HepG2 (cell line): ENCODE measurements at regions not wholly inside any gene's neighbourhood (a gene's known extent, or its start where the extent isn't known, plus 50 kb on each side); places are given as distances from the start of the nearest gene placed in this dataset.

Source experiments
- TF ChIP-seq, protein P1 (sequence below): sonication (generic); formaldehyde crosslinking; IDR thresholded peaks from 2 replicates; pipeline ENCODE4 v1.4.0; 2020; ENCODE audit warnings: missing genetic modification reagents

DNA sequence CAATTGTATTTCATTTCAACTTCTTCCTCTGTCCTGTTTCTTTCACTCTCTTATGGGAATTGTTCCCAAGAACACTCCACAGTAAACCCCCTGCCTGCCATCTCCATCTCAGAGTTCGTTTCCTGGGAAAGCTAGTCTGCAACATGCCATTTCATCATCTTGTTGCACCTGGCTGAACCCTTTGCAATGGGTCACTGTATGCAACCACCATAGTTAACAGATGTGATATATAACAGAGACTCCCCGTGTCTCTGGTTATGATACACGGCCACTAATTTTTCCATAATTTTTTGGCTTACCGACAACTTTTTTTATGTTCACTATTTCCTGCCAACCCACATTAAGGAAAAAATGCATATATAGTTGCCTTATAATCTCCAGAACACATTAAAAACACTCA is 95.5 kb downstream of the CHST2 start (continued):
- TF ChIP-seq, protein P1, sequence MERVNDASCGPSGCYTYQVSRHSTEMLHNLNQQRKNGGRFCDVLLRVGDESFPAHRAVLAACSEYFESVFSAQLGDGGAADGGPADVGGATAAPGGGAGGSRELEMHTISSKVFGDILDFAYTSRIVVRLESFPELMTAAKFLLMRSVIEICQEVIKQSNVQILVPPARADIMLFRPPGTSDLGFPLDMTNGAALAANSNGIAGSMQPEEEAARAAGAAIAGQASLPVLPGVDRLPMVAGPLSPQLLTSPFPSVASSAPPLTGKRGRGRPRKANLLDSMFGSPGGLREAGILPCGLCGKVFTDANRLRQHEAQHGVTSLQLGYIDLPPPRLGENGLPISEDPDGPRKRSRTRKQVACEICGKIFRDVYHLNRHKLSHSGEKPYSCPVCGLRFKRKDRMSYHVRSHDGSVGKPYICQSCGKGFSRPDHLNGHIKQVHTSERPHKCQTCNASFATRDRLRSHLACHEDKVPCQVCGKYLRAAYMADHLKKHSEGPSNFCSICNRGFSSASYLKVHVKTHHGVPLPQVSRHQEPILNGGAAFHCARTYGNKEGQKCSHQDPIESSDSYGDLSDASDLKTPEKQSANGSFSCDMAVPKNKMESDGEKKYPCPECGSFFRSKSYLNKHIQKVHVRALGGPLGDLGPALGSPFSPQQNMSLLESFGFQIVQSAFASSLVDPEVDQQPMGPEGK (CRISPR knock-in tag): no peak
